HT-29 (cell line): ENCODE measurements at regions not wholly inside any gene's neighbourhood (a gene's known extent, or its start where the extent isn't known, plus 50 kb on each side); places are given as distances from the start of the nearest gene placed in this dataset.
A peak's percentile ranks its signal among the peaks of the same experiment; 100 is the strongest.

ENCODE experiments used
- DNase-seq: peaks from one replicate; pipeline ENCODE4 v3.0.0-alpha.2; 2015; ENCODE audit warnings: low spot score

DNA sequence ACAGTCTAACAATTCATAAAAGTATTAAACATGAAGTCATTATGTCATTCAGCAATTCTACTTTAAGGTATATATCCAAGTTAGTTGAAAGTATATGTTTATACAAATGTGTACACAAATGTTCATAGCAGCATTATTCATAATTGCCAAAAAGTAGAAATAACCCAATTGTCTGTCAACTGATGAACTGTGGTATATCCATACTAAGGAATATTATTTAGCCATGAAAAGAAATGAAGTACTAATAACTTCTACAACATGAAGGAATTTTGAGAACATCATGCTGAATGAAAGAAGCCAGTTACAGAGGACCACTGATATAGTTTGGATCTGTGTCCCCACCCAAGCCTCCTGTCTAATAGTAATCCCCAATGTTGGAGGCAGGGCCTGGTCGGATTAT, 224.3 kb downstream of the SPATA31D1 start:
- no peak for DNase-seq

DNA sequence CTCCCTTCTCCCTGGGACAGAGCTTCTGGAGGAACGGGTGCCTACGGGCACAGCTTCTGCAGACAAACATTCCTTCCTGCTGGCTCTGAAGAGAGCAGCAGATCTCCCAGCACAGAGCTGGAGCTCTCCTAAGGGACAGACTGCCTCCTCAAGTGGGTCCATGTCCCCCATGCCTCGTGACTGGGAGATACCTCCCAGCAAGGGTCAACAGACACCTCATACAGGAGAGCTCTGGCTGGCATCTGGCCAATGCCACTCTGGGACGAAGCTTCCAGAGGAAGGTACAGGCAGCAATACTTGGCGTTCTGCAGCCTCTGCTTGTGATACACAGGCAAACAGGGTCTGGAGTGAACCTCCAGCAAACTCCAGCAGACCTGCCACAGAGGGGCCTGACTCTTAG, 227.9 kb downstream of the SPATA31D1 start:
- DNase-seq: no peak

DNA sequence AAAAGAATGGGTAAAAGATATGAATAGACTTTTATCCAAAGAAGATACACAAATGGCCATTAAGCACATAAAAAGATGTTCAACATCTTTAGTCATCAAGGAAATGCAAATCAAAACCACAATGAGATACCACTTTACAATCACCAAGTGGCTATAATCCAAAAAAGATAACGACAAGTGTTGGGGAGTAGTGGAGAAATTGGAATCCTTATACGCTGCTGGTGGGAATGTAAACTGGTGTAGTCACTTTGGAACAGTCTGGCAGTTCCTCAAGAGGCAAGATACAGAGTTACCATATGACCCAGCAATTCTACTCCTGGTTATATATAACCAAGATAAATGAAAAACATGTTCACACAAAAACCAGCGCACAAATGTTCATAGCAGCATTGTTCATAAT, 234.9 kb downstream of the SPATA31D1 start:
- DNase-seq: no peak

DNA sequence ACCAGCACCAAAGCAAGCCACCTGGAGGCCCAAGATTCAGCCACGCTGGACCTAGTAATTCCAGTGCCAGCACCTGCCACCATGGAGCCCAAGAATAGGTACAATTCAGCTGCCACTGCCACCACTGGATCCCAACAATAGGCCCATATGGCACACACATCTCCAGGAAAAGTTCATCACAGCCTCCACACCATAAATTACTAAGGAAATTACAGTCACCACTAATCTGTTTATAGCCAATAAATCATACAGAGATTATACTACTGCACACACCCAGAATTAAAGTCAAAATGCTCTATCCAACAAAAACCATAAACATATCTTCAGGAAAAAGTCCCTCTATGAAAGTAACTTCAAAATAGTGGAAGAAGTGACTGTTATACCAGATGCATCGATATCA, 242.8 kb downstream of the SPATA31D1 start:
- DNase-seq: no peak

DNA sequence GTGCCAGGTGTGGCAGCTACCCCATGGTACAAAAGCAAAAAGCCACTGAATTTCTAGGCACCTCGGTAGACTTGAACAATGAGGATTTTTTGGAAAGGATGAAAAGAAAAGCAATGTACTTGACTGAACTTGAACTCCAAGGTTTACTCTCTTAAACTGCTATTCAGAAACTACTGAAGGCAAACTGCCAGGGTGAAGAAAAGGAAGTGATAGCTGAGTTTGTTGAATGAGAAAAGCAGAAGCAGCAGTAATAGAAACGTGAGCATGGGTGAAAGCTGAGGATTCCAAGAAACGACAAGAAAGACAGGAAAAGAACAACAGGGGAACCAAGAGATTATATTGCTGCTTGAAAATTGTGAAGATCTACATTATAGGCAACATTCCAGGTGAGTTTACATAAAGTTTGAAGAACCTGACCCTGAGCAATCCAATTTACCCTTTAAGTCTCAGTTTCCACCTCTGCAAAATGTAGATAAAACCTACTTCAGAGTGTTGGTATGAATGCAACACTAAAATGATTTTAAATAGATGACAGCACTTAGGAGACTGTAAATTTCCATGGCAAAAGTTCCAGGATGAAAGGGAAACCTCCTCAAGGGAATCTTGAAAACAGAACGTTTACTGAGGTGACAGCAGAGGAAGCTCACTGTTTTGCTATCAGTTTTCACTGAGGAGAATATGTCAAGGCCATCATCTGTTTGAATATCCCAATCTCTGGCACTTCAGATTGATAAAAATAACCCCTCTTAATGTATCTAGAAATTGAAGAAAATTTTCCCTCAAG, 245.8 kb downstream of the SPATA31D1 start:
- DNase-seq: no peak

DNA sequence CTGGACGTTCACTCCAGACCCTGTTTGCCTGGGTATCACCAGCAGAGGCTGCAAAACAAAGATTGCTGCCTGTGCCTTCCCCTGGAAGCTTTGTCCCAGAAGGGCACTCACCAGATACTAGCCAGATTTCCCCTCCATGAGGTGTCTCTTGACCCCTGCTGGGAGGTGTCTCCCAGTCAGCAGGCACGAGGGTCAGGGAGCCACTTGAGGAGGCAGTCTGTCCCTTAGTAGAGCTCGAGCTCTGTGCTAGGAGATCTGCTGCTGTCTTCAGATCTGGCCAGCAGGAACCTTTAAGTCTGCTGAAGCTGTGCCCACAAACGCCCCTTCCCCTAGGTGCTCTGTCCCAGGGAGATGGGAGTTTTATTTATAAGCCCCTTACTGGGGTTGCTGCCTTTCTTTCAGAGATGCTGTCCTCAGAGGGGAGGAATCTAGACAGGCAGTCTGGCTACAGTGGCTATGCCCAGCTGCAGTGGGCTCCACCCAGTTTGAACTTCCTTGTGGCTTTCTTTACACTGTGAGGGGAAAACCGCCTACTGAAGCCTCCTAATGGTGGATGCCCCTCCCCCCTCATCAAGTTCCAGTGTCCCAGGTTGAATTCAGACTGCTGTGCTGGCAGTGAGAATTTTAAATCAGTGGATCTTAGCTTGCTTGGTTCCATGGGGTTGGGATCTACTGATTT, 253.9 kb downstream of the SPATA31D1 start:
- peak; percentile 21 for DNase-seq

DNA sequence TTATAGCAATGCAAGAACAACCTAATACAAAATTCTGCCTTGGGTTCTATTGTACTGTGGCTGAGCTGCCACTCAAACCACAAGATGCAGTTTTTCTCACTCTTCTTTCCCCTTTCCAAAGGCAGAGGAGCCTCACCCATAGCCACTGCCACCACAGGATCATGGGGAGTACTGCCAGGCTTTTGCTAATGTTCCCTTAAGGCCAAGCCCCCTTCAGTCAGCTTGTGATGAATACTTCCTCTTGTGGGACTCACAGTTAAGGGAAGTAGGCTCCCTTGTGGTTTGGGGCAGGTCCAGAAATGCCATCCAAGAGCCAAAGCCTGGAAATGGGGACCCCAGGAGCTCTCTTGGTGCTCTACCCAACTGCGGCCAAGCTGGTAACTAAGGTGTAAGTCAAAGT, 258.7 kb downstream of the SPATA31D1 start:
- no peak for DNase-seq

DNA sequence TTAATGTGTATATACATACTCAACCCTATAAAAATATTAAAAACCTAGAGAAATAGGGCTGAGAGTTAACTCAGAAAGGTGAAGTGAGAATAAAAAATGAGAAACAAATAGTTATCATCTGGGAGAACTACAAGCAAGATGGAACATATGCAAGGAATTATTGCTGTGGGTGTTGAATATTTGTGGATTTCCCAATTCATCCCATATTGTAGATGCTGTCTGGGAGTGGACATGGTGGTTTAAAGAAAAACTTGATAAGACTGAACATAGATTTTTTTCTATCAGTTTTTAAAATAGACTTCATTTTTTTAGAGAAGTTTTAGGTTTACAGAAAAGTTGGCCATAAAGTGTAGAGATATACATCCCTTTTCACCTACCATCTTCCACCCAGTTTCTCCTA, 263.5 kb downstream of the SPATA31D1 start:
- DNase-seq: no peak

DNA sequence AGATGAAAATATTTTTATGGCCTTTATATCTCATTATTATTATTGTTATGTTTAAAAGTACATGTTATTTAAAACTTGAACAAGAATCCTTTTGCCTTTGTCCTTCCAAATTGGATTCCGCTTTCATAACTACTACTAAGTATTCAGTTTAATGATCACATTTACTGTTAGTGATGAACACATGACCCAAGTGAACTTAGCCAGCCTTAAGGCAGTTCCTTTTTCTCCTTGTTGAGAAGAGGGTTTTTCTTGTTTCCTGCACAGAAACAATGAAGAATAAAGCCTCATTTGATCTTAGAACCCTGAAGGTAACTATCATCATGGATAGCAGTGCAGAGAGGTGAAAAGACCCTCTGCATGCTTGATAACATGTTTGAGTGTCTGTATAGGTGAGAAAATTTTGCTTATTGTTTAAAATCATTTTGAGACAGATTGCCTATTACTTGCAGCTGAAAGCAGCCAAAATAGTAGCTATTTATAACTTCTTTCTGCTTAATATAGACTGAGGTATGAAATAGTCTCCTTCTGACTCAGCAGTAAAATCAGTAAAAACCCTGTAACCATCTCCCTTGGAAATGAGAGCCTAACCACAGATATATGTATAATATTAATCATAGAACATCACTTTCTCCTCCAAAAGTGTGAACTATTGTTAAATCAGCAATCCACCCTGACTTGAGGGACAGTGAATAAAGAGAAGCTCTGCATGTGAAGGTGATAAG, 266.2 kb downstream of the SPATA31D1 start:
- no peak for DNase-seq

DNA sequence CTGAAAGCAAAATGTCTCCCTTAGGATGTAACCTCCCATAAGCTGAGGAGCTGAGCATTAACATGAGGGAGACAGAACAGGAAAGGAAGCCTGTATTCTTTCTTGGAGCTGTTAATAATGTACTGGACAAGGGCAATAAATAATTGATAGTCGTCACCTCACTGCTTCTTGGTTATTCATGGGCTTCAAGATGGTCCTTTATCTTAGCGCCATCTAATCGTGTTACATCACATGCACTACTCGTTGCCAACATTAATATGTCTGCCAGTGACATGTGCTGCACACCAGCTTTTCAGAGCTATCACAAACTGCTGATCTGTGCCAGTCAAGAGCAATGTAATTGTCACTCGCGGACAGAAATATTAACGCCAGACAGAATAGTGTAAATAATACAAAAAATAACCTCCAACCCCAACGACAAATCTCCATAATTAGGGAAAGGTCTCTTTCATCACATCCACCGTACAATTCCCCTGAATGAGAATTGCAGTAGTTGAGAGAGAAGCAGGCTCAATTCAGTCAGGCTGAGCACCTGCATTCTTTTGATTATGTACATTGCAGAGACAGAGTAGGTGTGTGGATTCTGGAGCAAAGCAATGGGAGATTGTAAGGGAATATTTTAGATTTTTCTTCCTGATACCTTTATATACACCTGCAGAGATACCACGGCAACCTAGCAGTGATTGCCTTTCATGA, 267.1 kb downstream of the SPATA31D1 start:
- no peak for DNase-seq

DNA sequence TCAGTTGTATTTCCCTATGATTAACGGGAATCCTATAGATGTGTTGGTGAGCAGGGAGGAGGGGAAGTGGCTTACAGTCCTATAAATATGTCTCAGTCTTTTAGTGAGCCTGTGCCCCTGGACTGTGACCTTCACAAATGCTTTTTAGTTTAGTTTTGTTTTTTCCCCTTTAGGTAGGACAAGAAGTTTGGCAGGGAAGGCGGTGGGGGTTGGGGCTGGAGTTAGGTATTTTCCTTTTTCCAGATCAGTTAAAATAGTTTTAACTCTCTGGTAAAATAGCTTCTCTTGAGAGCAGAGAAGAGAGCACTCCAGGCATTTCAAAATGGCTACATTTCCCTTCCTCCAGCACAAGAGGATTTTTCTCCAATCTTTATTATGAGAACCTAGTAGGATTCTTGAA, 272.1 kb downstream of the SPATA31D1 start:
- DNase-seq: no peak

DNA sequence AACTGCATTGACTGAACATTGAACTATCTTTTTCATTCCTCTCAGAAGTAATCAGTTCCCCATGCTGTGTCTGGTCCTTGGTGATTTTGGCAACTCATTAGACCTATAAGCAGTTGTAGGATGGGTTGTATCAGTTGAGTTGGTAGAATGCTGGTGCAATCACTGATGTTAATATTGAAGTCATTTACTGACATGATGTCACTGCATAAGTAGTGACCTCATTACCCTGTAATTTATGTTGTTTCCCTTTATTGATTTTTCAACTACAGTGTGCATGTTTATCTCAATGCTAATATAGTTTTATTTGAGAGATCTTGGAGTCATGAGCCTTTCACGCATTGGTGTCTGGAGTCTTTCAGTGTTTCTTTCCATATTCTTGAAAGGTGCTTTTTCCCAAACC, 275.0 kb downstream of the SPATA31D1 start:
- DNase-seq: no peak

DNA sequence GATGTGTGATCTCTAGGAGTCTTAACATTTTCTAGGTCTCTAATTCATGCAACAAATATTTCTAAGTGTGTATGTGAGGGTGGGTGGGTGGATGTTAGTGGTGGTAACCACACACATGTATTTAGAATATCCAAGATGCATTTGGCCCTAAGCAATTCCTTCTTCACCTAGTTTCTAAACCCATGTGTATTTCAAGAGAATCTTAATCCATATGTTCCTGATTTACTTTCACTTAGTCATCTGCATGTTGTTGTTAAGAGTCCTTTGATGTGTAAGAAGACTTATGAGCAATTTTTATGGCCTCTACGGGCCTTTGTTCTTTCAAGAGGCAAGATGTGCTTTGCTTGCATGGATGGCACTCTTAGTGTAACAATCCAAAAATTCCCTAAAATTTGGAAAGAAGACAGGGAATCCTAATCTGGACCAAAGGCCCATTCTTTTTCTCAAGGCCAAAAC, 282.6 kb downstream of the SPATA31D1 start:
- DNase-seq: no peak

DNA sequence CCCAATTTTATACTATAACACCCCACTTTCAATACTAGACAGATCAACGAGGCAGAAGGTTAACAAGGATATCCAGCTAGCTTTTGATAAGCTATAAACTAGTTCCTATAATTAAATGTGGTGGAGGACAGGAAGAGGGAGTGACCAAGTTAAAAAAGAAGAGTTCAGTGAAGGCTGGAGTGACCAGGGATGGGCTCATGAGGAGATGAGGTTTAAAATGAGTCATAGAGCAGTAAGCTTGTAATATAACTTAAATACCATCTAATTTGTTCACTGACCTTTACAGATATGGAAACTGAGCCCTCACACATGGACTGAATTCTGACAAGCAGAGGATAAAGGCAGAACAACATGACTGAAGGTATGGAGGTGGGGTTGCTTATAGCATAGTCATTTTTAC, 284.5 kb downstream of the SPATA31D1 start:
- no peak for DNase-seq

DNA sequence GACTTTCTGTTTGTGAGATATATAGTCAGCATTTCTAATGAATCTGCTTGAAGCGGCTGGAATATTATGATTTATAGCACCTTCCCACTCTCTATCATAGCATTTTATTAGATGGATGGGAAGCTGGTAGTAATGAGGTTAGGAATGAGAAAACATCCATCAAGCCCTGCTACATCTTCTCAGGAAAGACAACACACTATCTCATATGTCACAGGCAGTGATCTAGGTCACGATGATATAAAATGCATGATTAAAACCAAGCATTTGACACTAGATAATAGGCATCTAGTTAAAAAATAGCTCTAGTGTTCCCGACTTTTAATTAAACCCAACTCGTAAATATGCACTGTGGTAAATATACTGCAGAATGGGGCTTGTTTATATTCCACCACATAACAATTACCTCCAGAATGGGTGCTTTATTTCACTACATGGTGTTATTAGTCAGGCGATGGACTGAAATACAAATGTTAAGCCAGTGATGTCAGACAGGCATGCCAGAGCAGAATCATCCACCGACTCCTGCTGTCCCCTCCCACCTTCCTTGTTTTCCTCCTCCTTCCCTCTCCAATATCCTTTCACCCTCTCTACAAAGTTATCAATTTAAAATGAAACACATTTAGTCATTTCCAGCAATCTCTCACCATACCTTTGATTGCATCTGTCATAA, 286.8 kb downstream of the SPATA31D1 start:
- no peak for DNase-seq

DNA sequence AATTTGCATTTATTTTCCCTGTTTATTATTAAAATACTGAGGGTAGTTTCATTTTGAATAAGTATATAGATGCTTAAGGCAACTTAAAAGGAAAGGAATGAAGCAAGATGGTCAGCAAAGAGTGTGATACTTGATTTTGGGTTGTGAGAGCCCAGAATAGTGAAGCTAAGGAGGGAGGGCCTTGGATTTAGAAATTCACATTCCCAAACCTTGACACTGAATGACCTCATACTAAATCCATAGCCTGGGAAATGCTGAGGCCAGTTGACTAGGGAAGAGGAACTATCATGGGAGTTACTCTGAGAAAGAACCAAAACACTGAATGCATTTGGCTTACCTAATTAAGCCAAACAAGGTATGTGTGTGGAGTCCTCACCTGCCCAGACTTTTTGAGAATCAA, 292.5 kb downstream of the SPATA31D1 start:
- DNase-seq: no peak

DNA sequence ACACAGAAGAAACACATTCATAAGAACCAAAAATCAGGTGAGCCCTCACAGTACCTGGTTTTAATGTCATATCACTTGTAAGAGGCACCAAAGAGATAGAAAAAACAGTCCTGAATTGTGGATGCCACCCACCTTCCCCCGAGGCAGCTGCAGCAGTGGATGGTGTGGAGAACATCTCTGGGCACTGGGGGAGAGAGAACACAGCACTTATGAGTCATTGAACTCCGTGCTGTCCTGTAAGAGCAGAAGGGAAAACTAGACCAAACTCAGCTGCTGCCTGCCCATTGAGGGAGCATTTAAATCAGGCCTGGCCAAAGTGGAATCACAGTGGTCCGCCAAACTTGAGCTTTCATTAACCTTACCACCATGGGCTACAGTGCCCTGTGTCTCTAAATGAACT, 296.2 kb downstream of the SPATA31D1 start:
- DNase-seq: no peak

DNA sequence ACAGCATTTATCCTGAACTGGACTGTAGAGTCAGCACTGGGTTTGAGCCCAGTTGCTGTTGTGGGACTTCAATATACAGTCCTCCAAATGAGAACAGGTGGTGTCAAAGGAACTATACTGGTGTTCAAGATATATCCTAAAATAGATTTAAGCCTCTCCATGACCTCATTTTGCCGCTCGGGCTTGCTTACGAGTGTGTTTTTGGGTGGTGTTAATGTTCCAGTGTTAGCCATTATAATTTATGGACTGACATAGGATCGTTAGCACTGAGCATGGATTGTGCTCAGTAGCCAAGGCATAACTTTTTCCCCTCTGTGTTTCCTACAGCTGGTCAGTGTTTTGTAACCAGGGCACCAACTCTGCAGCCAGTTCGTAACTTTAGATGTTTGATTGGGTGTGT, 306.6 kb downstream of the SPATA31D1 start:
- DNase-seq: no peak

DNA sequence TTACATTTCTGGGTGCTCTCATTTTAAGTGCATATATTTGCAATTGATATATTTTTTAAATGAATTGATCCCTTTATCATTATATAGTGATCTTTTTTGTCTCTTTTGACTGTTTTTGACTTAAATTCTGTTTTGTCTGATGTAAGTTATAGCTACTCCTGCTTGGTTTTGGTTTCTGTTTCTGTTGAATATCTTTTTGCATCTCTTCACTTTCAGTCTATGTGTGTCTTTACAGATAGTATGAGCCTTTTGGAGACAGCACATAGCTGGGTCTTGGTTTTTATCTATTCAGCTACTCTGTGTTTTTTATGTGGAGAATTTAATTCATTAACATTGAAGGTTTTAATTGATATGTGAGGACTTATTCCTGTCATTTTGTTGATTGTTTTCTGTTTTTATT, 311.3 kb downstream of the SPATA31D1 start:
- DNase-seq: no peak

DNA sequence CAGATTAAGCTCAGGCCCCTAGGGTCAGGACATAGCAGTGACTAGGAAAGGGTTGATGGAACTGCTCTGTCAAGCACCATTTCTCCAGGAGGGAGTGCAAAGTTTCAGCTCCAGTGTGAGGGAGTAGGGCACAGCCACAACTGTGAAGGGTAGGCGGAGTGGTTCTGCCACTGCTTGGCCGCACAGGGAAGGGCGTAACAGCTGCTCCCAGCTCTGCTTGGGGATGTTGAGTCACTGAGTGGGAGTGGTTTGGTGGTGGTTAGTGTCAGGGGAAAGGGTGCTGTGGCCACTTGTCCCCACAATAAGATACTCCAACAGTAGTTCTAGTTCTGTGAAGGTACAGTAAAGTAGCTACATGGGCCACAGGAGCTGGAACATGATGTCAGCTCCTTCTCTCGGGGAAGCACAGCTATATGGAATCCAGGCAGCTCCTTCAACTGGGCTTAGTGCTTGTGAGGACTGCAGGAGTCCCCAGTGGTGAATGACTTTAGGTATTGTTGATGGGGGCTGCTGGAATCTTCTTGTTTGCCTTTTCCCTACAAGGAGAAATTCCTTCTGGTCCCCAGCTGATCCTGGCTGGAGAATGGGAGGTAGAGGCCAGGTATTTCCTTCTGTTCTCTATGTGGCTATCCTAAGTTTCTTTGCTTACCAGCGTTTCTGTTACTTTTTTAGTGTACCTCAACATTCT, 314.5 kb downstream of the SPATA31D1 start:
- DNase-seq: no peak

DNA sequence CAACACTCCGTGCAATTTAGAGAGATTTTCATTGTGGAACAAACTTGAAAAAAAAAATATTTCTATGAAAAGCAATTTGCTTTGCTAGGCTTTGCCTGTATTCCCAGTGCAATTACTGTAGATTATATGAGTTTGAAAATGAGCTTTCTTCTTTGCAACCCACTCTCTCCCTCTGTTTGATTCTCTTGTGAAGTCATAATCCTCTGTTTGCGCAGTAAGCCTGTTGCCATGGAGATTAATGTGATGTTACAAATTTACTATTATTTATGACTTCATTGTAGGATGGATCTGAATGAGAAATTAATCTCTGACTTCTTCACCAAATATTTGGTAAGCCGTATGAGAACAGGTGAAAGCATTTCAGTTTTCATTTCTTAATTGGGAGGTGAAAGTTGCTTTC, 320.3 kb downstream of the SPATA31D1 start:
- no peak for DNase-seq
